Panc1 (cell line): ENCODE measurements at regions not wholly inside any gene's neighbourhood (a gene's known extent, or its start where the extent isn't known, plus 50 kb on each side); places are given as distances from the start of the nearest gene placed in this dataset.

Experiments
- ATAC-seq: fragments of 200-7000 bp; cut with Tn5 transposase; 2 replicates; pipeline ENCODE4 v1.9.1; 2020; ENCODE audit warnings: mild to moderate bottlenecking, moderate library complexity
- BruUV-seq: library from RNA; stranded (reverse); fragments of 400-500 nt; replicated peaks from 2 replicates; lab custom pipeline; 2021; lab: Mats Ljungman, UMichigan
- CTCF ChIA-PET: fragments of 300-600 bp; sonication (Branson Sonifier 250); formaldehyde crosslinking; loops from one replicate; lab custom pipeline; 2022; ENCODE audit warnings: antibody characterized with exemption; lab: Charles Lee
- POLR2A ChIA-PET: fragments of 300-600 bp; sonication (Branson Sonifier 250); formaldehyde crosslinking; loops from one replicate; lab custom pipeline; 2022; ENCODE audit warnings: antibody characterized with exemption; lab: Charles Lee
- DNase-seq: peaks from one replicate; pipeline ENCODE4 v3.0.0-alpha.2; 2010; ENCODE audit warnings: low read depth, low spot score
- H3K27ac ChIP-seq: 2 replicates; pipeline ENCODE4 v1.5.1; 2011; ENCODE audit warnings: mild to moderate bottlenecking, low read length, inconsistent platforms
- H3K27me3 ChIP-seq: fragments of 200-500 bp; sonication (Bioruptor generic); 2 replicates; pipeline ENCODE4 v1.6.0; 2014; ENCODE audit warnings: low read length, inconsistent platforms; ENCODE audit not compliant: control insufficient read depth, insufficient read depth
- H3K36me3 ChIP-seq: fragments of 200-500 bp; sonication (Bioruptor generic); 2 replicates; pipeline ENCODE4 v1.5.1; 2014; ENCODE audit warnings: inconsistent platforms, mild to moderate bottlenecking, low read length, moderate library complexity; ENCODE audit not compliant: control insufficient read depth, insufficient read depth
- H3K4me1 ChIP-seq: 2 replicates; pipeline ENCODE4 v1.5.1; 2011; ENCODE audit warnings: inconsistent platforms, mild to moderate bottlenecking, low read length, moderate library complexity; ENCODE audit not compliant: control insufficient read depth, insufficient read depth
- H3K4me3 ChIP-seq, 2 experiments: 2 replicates each; pipeline ENCODE4 v1.5.1; 2011 to 2012; ENCODE audit warnings: low read depth in 2 of 2, low read length in 2 of 2, mild to moderate bottlenecking in 2 of 2, inconsistent platforms in 1 of 2, moderate library complexity in 1 of 2
- H3K9me3 ChIP-seq: fragments of 200-500 bp; sonication (Bioruptor generic); 2 replicates; pipeline ENCODE4 v1.5.1; 2014; ENCODE audit warnings: low read depth, mild to moderate bottlenecking, inconsistent platforms, low read length, moderate library complexity; ENCODE audit not compliant: control insufficient read depth, insufficient read depth
- CTCF ChIP-seq: fragments of 450-650 bp; IDR thresholded peaks from 2 replicates; pipeline ENCODE4 v1.5.1; 2017; ENCODE audit warnings: mild to moderate bottlenecking
- POLR2AphosphoS5 ChIP-seq: IDR thresholded peaks from 2 replicates; pipeline ENCODE4 v1.6.1; 2012; ENCODE audit warnings: mild to moderate bottlenecking, low read depth, low read length, moderate library complexity
- SIN3A ChIP-seq: IDR thresholded peaks from 2 replicates; pipeline ENCODE4 v1.6.1; 2012; ENCODE audit warnings: low read depth, mild to moderate bottlenecking, low read length, moderate library complexity, borderline replicate concordance; ENCODE audit not compliant: insufficient read depth
- TCF7L2 ChIP-seq: IDR thresholded peaks from 2 replicates; pipeline ENCODE4 v1.6.1; 2011; ENCODE audit warnings: mild to moderate bottlenecking, low read depth, low read length, inconsistent platforms
- in situ Hi-C: cut with HindIII; loops from 2 replicates; pipeline ENCODE4 v1.10.0; 2016; ENCODE audit warnings: low sequenced_read_pairs, low pct_unique_long_range_greater_than_20kb
- intact Hi-C: fragments of 100-400 bp; cut with micrococcal nuclease; formaldehyde crosslinking; loops from one replicate; pipeline ENCODE4 v1.10.0; 2022; ENCODE audit not compliant: unreplicated experiment
- TF ChIP-seq, protein P1 (sequence below), 2 experiments: IDR thresholded peaks; 2 replicates each; pipeline ENCODE4 v1.6.1; 2011 to 2012; ENCODE audit warnings: low read depth in 2 of 2, control low read depth in 1 of 2, low read length in 1 of 2, mild to moderate bottlenecking in 1 of 2, moderate library complexity in 1 of 2; ENCODE audit not compliant: insufficient read depth in 1 of 2

- H3K4me1 ChIP-seq: no peaks in the 10 kb centered on the region
- no peak overlapping the region for H3K27ac ChIP-seq
- DNase-seq (no peak), ATAC-seq (no peak)
- intact Hi-C loops (no loop called here), in situ Hi-C loops (no loop called here)
- POLR2A ChIA-PET: no interaction called here
- no peaks in the 10 kb centered on the region for H3K9me3 ChIP-seq
- CTCF ChIA-PET: interaction anchor here (0.6 kb wide), 1 partner anchor 81 kb away, joined by 4 read pairs; no protein-coding TSS in a partner anchor
- no TSS peak for BruUV-seq
- no peak overlapping the region for H3K4me3 ChIP-seq
- H3K36me3 ChIP-seq: no peaks in the 10 kb centered on the region
- no peaks in the 10 kb centered on the region for H3K27me3 ChIP-seq
- TF ChIP-seq POLR2AphosphoS5 (no peak), CTCF (no peak), SIN3A (no peak), TCF7L2 (no peak)
- TF ChIP-seq, protein P1, sequence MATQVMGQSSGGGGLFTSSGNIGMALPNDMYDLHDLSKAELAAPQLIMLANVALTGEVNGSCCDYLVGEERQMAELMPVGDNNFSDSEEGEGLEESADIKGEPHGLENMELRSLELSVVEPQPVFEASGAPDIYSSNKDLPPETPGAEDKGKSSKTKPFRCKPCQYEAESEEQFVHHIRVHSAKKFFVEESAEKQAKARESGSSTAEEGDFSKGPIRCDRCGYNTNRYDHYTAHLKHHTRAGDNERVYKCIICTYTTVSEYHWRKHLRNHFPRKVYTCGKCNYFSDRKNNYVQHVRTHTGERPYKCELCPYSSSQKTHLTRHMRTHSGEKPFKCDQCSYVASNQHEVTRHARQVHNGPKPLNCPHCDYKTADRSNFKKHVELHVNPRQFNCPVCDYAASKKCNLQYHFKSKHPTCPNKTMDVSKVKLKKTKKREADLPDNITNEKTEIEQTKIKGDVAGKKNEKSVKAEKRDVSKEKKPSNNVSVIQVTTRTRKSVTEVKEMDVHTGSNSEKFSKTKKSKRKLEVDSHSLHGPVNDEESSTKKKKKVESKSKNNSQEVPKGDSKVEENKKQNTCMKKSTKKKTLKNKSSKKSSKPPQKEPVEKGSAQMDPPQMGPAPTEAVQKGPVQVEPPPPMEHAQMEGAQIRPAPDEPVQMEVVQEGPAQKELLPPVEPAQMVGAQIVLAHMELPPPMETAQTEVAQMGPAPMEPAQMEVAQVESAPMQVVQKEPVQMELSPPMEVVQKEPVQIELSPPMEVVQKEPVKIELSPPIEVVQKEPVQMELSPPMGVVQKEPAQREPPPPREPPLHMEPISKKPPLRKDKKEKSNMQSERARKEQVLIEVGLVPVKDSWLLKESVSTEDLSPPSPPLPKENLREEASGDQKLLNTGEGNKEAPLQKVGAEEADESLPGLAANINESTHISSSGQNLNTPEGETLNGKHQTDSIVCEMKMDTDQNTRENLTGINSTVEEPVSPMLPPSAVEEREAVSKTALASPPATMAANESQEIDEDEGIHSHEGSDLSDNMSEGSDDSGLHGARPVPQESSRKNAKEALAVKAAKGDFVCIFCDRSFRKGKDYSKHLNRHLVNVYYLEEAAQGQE (IDR thresholded peaks at IDR 0.05; ENCODE audit: insufficient read depth in 1 of 2, low read depth in 2 of 2, low read length in 1 of 2): no peak
Measured at GRCh38 chr20:3328501-3328900, 79.0 kb downstream of the DNAAF9 start.

DNA sequence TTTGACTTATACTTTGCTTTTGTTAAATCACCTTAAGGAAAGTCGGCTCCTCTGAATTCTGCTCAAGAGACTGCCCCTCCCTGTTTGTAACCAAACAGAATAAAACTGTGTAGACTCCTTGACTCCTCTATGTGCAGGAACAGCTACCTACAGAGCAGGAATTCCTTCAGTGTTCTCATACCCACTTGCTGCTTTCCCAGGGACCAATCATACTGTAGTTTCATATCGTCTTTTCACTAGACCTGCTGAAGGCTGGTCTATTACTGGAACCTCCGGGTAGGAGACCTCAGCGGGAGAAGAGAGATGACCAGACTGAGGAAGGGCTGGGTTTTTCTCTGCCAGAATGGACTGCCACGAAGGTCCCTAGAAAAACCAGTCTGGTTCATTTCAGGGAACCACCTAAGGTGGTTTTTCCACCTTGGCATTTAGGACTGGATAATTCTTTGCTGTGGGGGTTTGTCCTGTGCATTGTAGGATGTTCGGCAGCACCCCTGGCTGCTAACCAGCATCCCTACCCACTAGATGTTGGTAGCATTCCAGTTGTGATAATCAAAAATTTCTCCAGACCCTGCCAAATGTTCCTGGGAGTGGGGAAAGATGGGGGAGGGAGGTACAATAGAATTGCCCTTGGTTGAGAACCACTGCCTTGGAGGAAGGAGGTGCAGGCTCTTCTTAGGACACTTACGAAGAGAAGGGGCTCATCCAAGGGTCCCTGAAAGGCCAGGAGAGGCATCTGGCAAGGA lies 80.5 kb downstream of the DNAAF9 start:
- ChIA-PET POLR2A (no interaction called here), CTCF (no interaction called here)
- no peaks in the 10 kb centered on the region for H3K4me1 ChIP-seq
- no peaks in the 10 kb centered on the region for H3K27me3 ChIP-seq
- no peak overlapping the region for H3K27ac ChIP-seq
- in situ Hi-C loops (no loop called here), intact Hi-C loops (no loop called here)
- ATAC-seq (no peak), DNase-seq (no peak)
- no peak overlapping the region for H3K4me3 ChIP-seq
- BruUV-seq: no TSS peak
- H3K36me3 ChIP-seq: no peaks in the 10 kb centered on the region
- no peak for TF ChIP-seq CTCF
- no peak for TF ChIP-seq SIN3A
- no peak for TF ChIP-seq TCF7L2
- TF ChIP-seq, protein P1 (IDR thresholded peaks at IDR 0.05; ENCODE audit: insufficient read depth in 1 of 2, low read depth in 2 of 2, low read length in 1 of 2): no peak
- TF ChIP-seq POLR2AphosphoS5: no peak
- H3K9me3 ChIP-seq: no peaks in the 10 kb centered on the region
